H9 (cell line): ENCODE measurements at regions not wholly inside any gene's neighbourhood (a gene's known extent, or its start where the extent isn't known, plus 50 kb on each side); places are given as distances from the start of the nearest gene placed in this dataset.

Experiments
- DNase-seq: peaks from one replicate; pipeline ENCODE4 v3.0.0-alpha.2; 2017
- H2AFZ ChIP-seq: one replicate; pipeline ENCODE4 v1.6.1; 2013; ENCODE audit warnings: mild to moderate bottlenecking, low read length, control low read depth, moderate library complexity
- H2AK5ac ChIP-seq: 2 replicates; pipeline ENCODE4 v1.6.1; 2013; ENCODE audit warnings: low read length, control low read depth, mixed read lengths; ENCODE audit not compliant: insufficient read length
- H2BK120ac ChIP-seq: one replicate; pipeline ENCODE4 v1.6.1; 2013; ENCODE audit warnings: low read depth, mild to moderate bottlenecking, low read length, control low read depth, inconsistent platforms; ENCODE audit not compliant: poor library complexity, severe bottlenecking
- H2BK12ac ChIP-seq: 2 replicates; pipeline ENCODE4 v1.6.1; 2013; ENCODE audit warnings: low read length, control low read depth, mixed read lengths, low read depth; ENCODE audit not compliant: insufficient read length
- H2BK15ac ChIP-seq: 2 replicates; pipeline ENCODE4 v1.6.1; 2013; ENCODE audit warnings: low read depth, low read length, control low read depth
- H2BK20ac ChIP-seq: one replicate; pipeline ENCODE4 v1.6.1; 2013; ENCODE audit warnings: low read depth, mild to moderate bottlenecking, low read length, control low read depth, inconsistent platforms; ENCODE audit not compliant: poor library complexity, severe bottlenecking
- H2BK5ac ChIP-seq: 2 replicates; pipeline ENCODE4 v1.6.1; 2013; ENCODE audit warnings: low read length, control low read depth, mixed read lengths; ENCODE audit not compliant: insufficient read length
- H3K14ac ChIP-seq: 2 replicates; pipeline ENCODE4 v1.6.1; 2013; ENCODE audit warnings: low read length, control low read depth; ENCODE audit not compliant: insufficient read depth
- H3K18ac ChIP-seq: 2 replicates; pipeline ENCODE4 v1.6.1; 2013; ENCODE audit warnings: low read depth, mild to moderate bottlenecking, mixed read lengths, low read length, control low read depth; ENCODE audit not compliant: insufficient read length
- H3K23ac ChIP-seq: 2 replicates; pipeline ENCODE4 v1.6.1; 2013; ENCODE audit warnings: low read length, control low read depth, mixed read lengths, low read depth; ENCODE audit not compliant: insufficient read length
- H3K23me2 ChIP-seq: 2 replicates; pipeline ENCODE4 v1.6.1; 2013; ENCODE audit warnings: low read depth, mild to moderate bottlenecking, mixed read lengths, low read length, control low read depth; ENCODE audit not compliant: insufficient read length, poor library complexity, severe bottlenecking
- H3K27ac ChIP-seq: 2 replicates; pipeline ENCODE4 v1.5.1; 2013; ENCODE audit warnings: low read length, control low read depth, mixed read lengths, low read depth; ENCODE audit not compliant: insufficient read length
- H3K27me3 ChIP-seq: 2 replicates; pipeline ENCODE4 v1.6.1; 2013; ENCODE audit warnings: low read length, control low read depth, inconsistent platforms; ENCODE audit not compliant: insufficient read depth
- H3K4ac ChIP-seq: 2 replicates; pipeline ENCODE4 v1.6.1; 2013; ENCODE audit warnings: low read depth, mild to moderate bottlenecking, control low read depth, inconsistent platforms, low read length, moderate library complexity
- H3K4me1 ChIP-seq: 2 replicates; pipeline ENCODE4 v1.6.1; 2013; ENCODE audit warnings: low read length, control low read depth, inconsistent platforms; ENCODE audit not compliant: insufficient read depth
- H3K4me2 ChIP-seq: 2 replicates; pipeline ENCODE4 v1.6.1; 2013; ENCODE audit warnings: low read length, control low read depth, mixed read lengths; ENCODE audit not compliant: insufficient read length, insufficient read depth
- H3K56ac ChIP-seq: 2 replicates; pipeline ENCODE4 v1.6.1; 2013; ENCODE audit warnings: low read depth, mild to moderate bottlenecking, mixed read lengths, low read length, control low read depth; ENCODE audit not compliant: insufficient read length
- H3K79me1 ChIP-seq: 2 replicates; pipeline ENCODE4 v1.6.1; 2013; ENCODE audit warnings: low read depth, mild to moderate bottlenecking, moderate library complexity, low read length, control low read depth, inconsistent platforms; ENCODE audit not compliant: insufficient read depth, poor library complexity, severe bottlenecking
- H3K79me2 ChIP-seq: 2 replicates; pipeline ENCODE4 v1.6.1; 2013; ENCODE audit warnings: low read length, control low read depth, inconsistent platforms; ENCODE audit not compliant: insufficient read depth
- H3K9ac ChIP-seq: 2 replicates; pipeline ENCODE4 v1.6.1; 2013; ENCODE audit warnings: low read length, control low read depth, mixed read lengths; ENCODE audit not compliant: insufficient read length; ENCODE audit errors: extremely low read depth
- H3K9me3 ChIP-seq: one replicate; pipeline ENCODE4 v1.6.1; 2013; ENCODE audit warnings: low read depth, low read length, inconsistent platforms; ENCODE audit not compliant: control insufficient read depth
- H3T11ph ChIP-seq: one replicate; pipeline ENCODE4 v1.6.1; 2013; ENCODE audit warnings: mild to moderate bottlenecking, low read length, control low read depth, inconsistent platforms
- H4K20me1 ChIP-seq: one replicate; pipeline ENCODE4 v1.6.1; 2013; ENCODE audit not compliant: control insufficient read depth, insufficient read length, insufficient read depth
- H4K5ac ChIP-seq: 2 replicates; pipeline ENCODE4 v1.6.1; 2013; ENCODE audit warnings: low read depth, mild to moderate bottlenecking, mixed read lengths, low read length, control low read depth; ENCODE audit not compliant: insufficient read length
- H4K8ac ChIP-seq: replicated peaks from 2 replicates; pipeline ENCODE4 v1.6.1; 2013; ENCODE audit warnings: low read length, control low read depth, mixed read lengths, low read depth; ENCODE audit not compliant: insufficient read length
- H4K91ac ChIP-seq: 2 replicates; pipeline ENCODE4 v1.6.1; 2013; ENCODE audit warnings: low read depth, mild to moderate bottlenecking, moderate library complexity, mixed read lengths, low read length, control low read depth; ENCODE audit not compliant: insufficient read length
- H3K27ac Mint-ChIP-seq, 3 experiments: 2 replicates in 2 of 3; 3 replicates in 1 of 3; pipeline ENCODE4 v1.8.0; 2020 to 2021; ENCODE audit warnings: mixed read lengths in 3 of 3, mild to moderate bottlenecking in 1 of 3, moderate library complexity in 1 of 3
- H3K27me3 Mint-ChIP-seq: 2 replicates; pipeline ENCODE4 v1.8.0; 2021; ENCODE audit warnings: low read depth, mild to moderate bottlenecking, moderate library complexity, mixed read lengths
- H3K36me3 Mint-ChIP-seq, 3 experiments: 2 replicates in 2 of 3; 3 replicates in 1 of 3; pipeline ENCODE4 v1.8.0; 2020 to 2021; ENCODE audit warnings: low read depth in 3 of 3, mixed read lengths in 3 of 3; ENCODE audit not compliant: insufficient read depth in 1 of 3
- H3K4me1 Mint-ChIP-seq, 2 experiments: 2 replicates each; pipeline ENCODE4 v1.8.0; 2020; ENCODE audit warnings: mixed read lengths in 2 of 2
- H3K4me3 Mint-ChIP-seq, 2 experiments: 2 replicates in 1 of 2; 3 replicates in 1 of 2; pipeline ENCODE4 v1.8.0; 2020 to 2021; ENCODE audit warnings: mild to moderate bottlenecking in 2 of 2, mixed read lengths in 2 of 2, moderate library complexity in 1 of 2
- H3K9me3 Mint-ChIP-seq, 2 experiments: 2 replicates in 1 of 2; 3 replicates in 1 of 2; pipeline ENCODE4 v1.8.0; 2020; ENCODE audit warnings: mild to moderate bottlenecking in 2 of 2, mixed read lengths in 2 of 2, moderate library complexity in 1 of 2
- CTCF ChIP-seq: fragments of 200-600 bp; sonication (generic); conservative IDR thresholded peaks from 3 replicates; pipeline ENCODE4 v1.8.0; 2021; ENCODE audit warnings: antibody characterized with exemption, mild to moderate bottlenecking
- WGBS: extraction: QIAGEN DNeasy Blood & Tissue Kit; methylation state at CpG from one replicate; pipeline ENCODE4 v1.1.7; 2013; ENCODE audit warnings: missing lambda C conversion rate, low lambda C conversion rate, mixed read lengths; ENCODE audit not compliant: insufficient read length; ENCODE audit errors: extremely low coverage; 5-methylcytosine and 5-hydroxymethylcytosine counted together

DNA sequence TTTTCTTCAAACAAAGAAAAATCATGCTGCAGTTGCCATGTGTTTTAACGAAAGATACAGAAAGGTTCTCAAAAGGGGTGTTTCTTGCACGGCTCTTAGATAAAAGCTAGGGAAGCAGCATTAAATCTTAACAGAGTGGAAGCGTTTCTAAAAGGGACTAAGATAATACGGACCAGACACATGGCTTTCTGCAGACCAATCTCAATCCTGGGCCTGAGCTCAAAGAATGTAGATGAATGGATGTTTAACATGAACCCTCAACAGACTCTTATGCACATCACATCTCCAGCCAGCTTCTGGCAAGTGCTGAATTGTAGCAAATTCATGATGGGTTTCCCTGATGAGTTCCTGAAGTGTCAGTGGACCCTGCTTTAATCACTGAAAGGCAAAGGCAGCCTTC, 80.2 kb upstream of the COX10 start:
- TF ChIP-seq CTCF, result no peak
- WGBS, result no CpG with 5 or more reads among the region's 4 CpGs
- no peaks in the 10 kb centered on the region for H3K23me2 ChIP-seq

More for the DNA sequence above, 80.2 kb upstream of the COX10 start:
- no peaks in the 10 kb centered on the region for H3K79me1 ChIP-seq
- H4K5ac ChIP-seq, result no peak overlapping the region
- H4K8ac ChIP-seq, result no peak overlapping the region
- no peak overlapping the region for H3K4me2 ChIP-seq
- no peak overlapping the region for H3K4me3 Mint-ChIP-seq
- no peak overlapping the region for H3K4ac ChIP-seq
- no peak overlapping the region for H3K9ac ChIP-seq
- no peak for DNase-seq
- no peak overlapping the region for H2AFZ ChIP-seq
- H2BK20ac ChIP-seq, result no peak overlapping the region
- no peak overlapping the region for H3K18ac ChIP-seq
- no peak overlapping the region for H3K27ac Mint-ChIP-seq
- H4K91ac ChIP-seq, result no peak overlapping the region
- peaks cover 0 to 2% (median 0%) of the 10 kb centered on the region in 3 experiments; a peak in 3 of 7 replicates for H3K36me3 Mint-ChIP-seq
- no peak overlapping the region for H2BK15ac ChIP-seq
- H3K4me1 ChIP-seq, result no peaks in the 10 kb centered on the region
- H3K14ac ChIP-seq, result no peak overlapping the region
- H3K27me3 Mint-ChIP-seq, result no peaks in the 10 kb centered on the region
- H2BK120ac ChIP-seq, result no peak overlapping the region
- H2BK5ac ChIP-seq, result no peak overlapping the region
- H3T11ph ChIP-seq, result no peak overlapping the region
- H3K9me3 Mint-ChIP-seq, result no peaks in the 10 kb centered on the region
- H3K4me1 Mint-ChIP-seq, result peaks cover 10 to 12% of the 10 kb centered on the region in 2 experiments
- H2AK5ac ChIP-seq, result no peak overlapping the region
- H3K79me2 ChIP-seq, result no peaks in the 10 kb centered on the region
- no peak overlapping the region for H3K23ac ChIP-seq
- no peak overlapping the region for H2BK12ac ChIP-seq
- H4K20me1 ChIP-seq, result no peaks in the 10 kb centered on the region
- H3K9me3 ChIP-seq, result no peaks in the 10 kb centered on the region
- H3K27ac ChIP-seq, result no peak overlapping the region
- H3K56ac ChIP-seq, result no peak overlapping the region
- H3K27me3 ChIP-seq, result no peaks in the 10 kb centered on the region
